ENCODE measurements at regions not wholly inside any gene's neighbourhood (a gene's known extent, or its start where the extent isn't known, plus 50 kb on each side); places are given as distances from the start of the nearest gene placed in this dataset.
"Not testable (repeated sequence)": the region's sequence is repeated elsewhere in the genome, so short reads cannot be mapped to it uniquely, and the experiment has no call there.

- Histone ChIP-seq H3K9me3 (ENCODE audit: insufficient read depth, low read length) (no peaks in the 10 kb centered on the region; the same call in 1 of the 2 replicates), H3K4me3 (ENCODE audit: insufficient read length, low read depth) (no peak overlapping the region), H3K4me1 (ENCODE audit: insufficient read depth, insufficient read length) (no peaks in the 10 kb centered on the region), H3K9ac (ENCODE audit: insufficient read length, low read depth) (no peak overlapping the region), H3K27me3 (ENCODE audit: insufficient read depth, insufficient read length) (no peaks in the 10 kb centered on the region), H3K36me3 (ENCODE audit: insufficient read depth, insufficient read length, low read length) (no peaks in the 10 kb centered on the region)
- DNase-seq (ENCODE audit: low read depth, low spot score), result no peak
- TF ChIP-seq ZNF274 (IDR thresholded peaks at IDR 0.05; ENCODE audit: low read depth, low read length), result no peak
- no peak for TF ChIP-seq SUZ12 (IDR thresholded peaks at IDR 0.05; ENCODE audit: extremely low read depth, insufficient read depth, insufficient read length)
- TF ChIP-seq YY1 (IDR thresholded peaks at IDR 0.05; ENCODE audit: insufficient read depth, insufficient read length), result no peak
Measured at GRCh38 chr14:71451501-71451900, 480.7 kb upstream of the RGS6 start.

- H3K9ac ChIP-seq (ENCODE audit: insufficient read length, low read depth), result no peak overlapping the region
- no peaks in the 10 kb centered on the region for H3K36me3 ChIP-seq (ENCODE audit: insufficient read depth, insufficient read length, low read length)
Measured at GRCh38 chr14:71452539-71452938, 479.7 kb upstream of the RGS6 start.

GRCh38 chr14:71452987-71453386 is 479.2 kb upstream of the RGS6 start:
- TF ChIP-seq YY1 (IDR thresholded peaks at IDR 0.05; ENCODE audit: insufficient read depth, insufficient read length) (no peak), ZNF274 (IDR thresholded peaks at IDR 0.05; ENCODE audit: low read depth, low read length) (no peak), SUZ12 (IDR thresholded peaks at IDR 0.05; ENCODE audit: extremely low read depth, insufficient read depth, insufficient read length) (no peak)
- DNase-seq (ENCODE audit: low read depth, low spot score), result no peak
- no peaks in the 10 kb centered on the region for H3K4me1 ChIP-seq (ENCODE audit: insufficient read depth, insufficient read length)
- H3K9me3 ChIP-seq (ENCODE audit: insufficient read depth, low read length), result no peaks in the 10 kb centered on the region; the same call in 1 of the 2 replicates
- no peaks in the 10 kb centered on the region for H3K36me3 ChIP-seq (ENCODE audit: insufficient read depth, insufficient read length, low read length)
- H3K9ac ChIP-seq (ENCODE audit: insufficient read length, low read depth), result no peak overlapping the region
- H3K27me3 ChIP-seq (ENCODE audit: insufficient read depth, insufficient read length), result no peaks in the 10 kb centered on the region
- H3K4me3 ChIP-seq (ENCODE audit: insufficient read length, low read depth), result no peak overlapping the region

More at GRCh38 chr14:71452539-71452938, 479.7 kb upstream of the RGS6 start:
- TF ChIP-seq ZNF274 (IDR thresholded peaks at IDR 0.05; ENCODE audit: low read depth, low read length), result no peak
- no peak for TF ChIP-seq YY1 (IDR thresholded peaks at IDR 0.05; ENCODE audit: insufficient read depth, insufficient read length)
- no peak for TF ChIP-seq SUZ12 (IDR thresholded peaks at IDR 0.05; ENCODE audit: extremely low read depth, insufficient read depth, insufficient read length)
- no peaks in the 10 kb centered on the region for H3K4me1 ChIP-seq (ENCODE audit: insufficient read depth, insufficient read length)
- no peaks in the 10 kb centered on the region for H3K27me3 ChIP-seq (ENCODE audit: insufficient read depth, insufficient read length)
- DNase-seq (ENCODE audit: low read depth, low spot score), result no peak
- H3K4me3 ChIP-seq (ENCODE audit: insufficient read length, low read depth), result no peak overlapping the region
- H3K9me3 ChIP-seq (ENCODE audit: insufficient read depth, low read length), result no peaks in the 10 kb centered on the region; the same call in 1 of the 2 replicates

DNA sequence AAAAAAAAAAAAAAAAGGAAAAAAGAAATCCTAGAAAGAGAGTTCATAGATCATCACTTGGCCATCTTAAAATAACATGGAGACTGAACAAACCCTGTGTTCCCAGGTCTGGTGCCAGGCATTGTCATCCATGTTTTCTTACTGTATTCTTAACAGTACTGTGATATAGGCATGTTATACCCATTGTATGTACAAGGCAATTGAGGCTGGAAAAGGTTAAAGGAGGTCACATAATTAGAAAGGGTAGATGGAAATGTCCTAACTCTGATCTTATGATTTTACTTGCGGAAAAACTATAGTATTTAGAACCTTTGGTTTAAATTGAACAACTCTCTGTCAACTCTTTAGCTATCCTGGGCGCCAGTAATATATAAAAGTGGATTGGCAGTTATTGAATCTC is 478.2 kb upstream of the RGS6 start:
- no peak overlapping the region for H3K4me3 ChIP-seq (ENCODE audit: insufficient read length, low read depth)
- no peaks in the 10 kb centered on the region; the same call in 1 of the 2 replicates for H3K9me3 ChIP-seq (ENCODE audit: insufficient read depth, low read length)
- no peaks in the 10 kb centered on the region for H3K27me3 ChIP-seq (ENCODE audit: insufficient read depth, insufficient read length)
- H3K9ac ChIP-seq (ENCODE audit: insufficient read length, low read depth), result no peak overlapping the region
- no peaks in the 10 kb centered on the region for H3K4me1 ChIP-seq (ENCODE audit: insufficient read depth, insufficient read length)
- TF ChIP-seq YY1 (IDR thresholded peaks at IDR 0.05; ENCODE audit: insufficient read depth, insufficient read length), result no peak
- TF ChIP-seq ZNF274 (IDR thresholded peaks at IDR 0.05; ENCODE audit: low read depth, low read length), result no peak
- no peak for TF ChIP-seq SUZ12 (IDR thresholded peaks at IDR 0.05; ENCODE audit: extremely low read depth, insufficient read depth, insufficient read length)
- DNase-seq (ENCODE audit: low read depth, low spot score), result no peak
- H3K36me3 ChIP-seq (ENCODE audit: insufficient read depth, insufficient read length, low read length), result no peaks in the 10 kb centered on the region

DNA sequence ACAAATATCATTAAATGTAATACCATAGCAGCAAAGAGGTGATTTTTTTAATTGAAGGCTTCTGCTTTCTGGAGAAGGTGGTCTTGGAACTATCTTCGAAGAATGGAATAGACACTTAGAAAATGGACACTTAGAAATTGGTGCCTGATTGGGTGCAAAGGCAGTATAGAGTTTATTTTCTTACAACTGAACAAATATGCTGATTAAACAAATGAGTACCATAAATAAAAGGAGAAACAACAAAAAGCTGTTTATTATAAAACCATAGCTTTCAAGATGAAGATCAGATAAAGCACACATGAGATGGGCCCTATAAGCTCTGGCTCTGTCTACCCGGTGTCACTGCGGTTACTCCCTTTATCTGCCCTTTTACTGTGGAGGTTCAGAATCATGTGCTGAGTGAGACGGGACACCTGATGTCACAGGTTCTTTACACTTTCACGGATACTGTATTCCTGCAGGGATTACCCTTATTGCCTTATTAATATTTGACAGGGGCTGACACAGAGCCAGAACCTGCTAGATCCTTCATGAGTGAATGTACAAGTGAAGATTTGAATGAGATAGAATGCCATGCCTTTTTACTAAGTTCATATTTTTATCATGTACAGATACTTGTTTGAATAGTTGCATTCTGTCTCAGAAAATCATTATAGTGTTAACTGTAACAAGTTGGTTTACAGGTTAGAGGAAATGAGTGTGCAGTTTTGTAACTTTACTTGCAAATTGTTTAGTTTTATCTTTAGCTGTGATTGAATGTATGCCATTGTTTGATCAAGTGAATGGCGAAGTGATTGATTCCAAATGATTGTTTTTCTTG is 477.5 kb upstream of the RGS6 start:
- no peaks in the 10 kb centered on the region; the same call in 1 of the 2 replicates for H3K9me3 ChIP-seq (ENCODE audit: insufficient read depth, low read length)
- no peak for DNase-seq (ENCODE audit: low read depth, low spot score)
- no peaks in the 10 kb centered on the region for H3K27me3 ChIP-seq (ENCODE audit: insufficient read depth, insufficient read length)
- H3K4me3 ChIP-seq (ENCODE audit: insufficient read length, low read depth), result no peak overlapping the region
- no peaks in the 10 kb centered on the region for H3K36me3 ChIP-seq (ENCODE audit: insufficient read depth, insufficient read length, low read length)
- no peaks in the 10 kb centered on the region for H3K4me1 ChIP-seq (ENCODE audit: insufficient read depth, insufficient read length)
- TF ChIP-seq SUZ12 (IDR thresholded peaks at IDR 0.05; ENCODE audit: extremely low read depth, insufficient read depth, insufficient read length), result no peak
- TF ChIP-seq YY1 (IDR thresholded peaks at IDR 0.05; ENCODE audit: insufficient read depth, insufficient read length), result no peak
- TF ChIP-seq ZNF274 (IDR thresholded peaks at IDR 0.05; ENCODE audit: low read depth, low read length), result no peak
- no peak overlapping the region for H3K9ac ChIP-seq (ENCODE audit: insufficient read length, low read depth)

GRCh38 chr14:71460091-71460490 is 472.1 kb upstream of the RGS6 start:
- H3K4me1 ChIP-seq (ENCODE audit: insufficient read depth, insufficient read length), result no peaks in the 10 kb centered on the region
- DNase-seq (ENCODE audit: low read depth, low spot score), result no peak
- H3K9ac ChIP-seq (ENCODE audit: insufficient read length, low read depth), result no peak overlapping the region
- peaks cover 6% of the 10 kb centered on the region; the same call in 1 of the 2 replicates for H3K9me3 ChIP-seq (ENCODE audit: insufficient read depth, low read length)
- no peak overlapping the region for H3K4me3 ChIP-seq (ENCODE audit: insufficient read length, low read depth)
- H3K36me3 ChIP-seq (ENCODE audit: insufficient read depth, insufficient read length, low read length), result no peaks in the 10 kb centered on the region
- no peak for TF ChIP-seq YY1 (IDR thresholded peaks at IDR 0.05; ENCODE audit: insufficient read depth, insufficient read length)
- no peaks in the 10 kb centered on the region for H3K27me3 ChIP-seq (ENCODE audit: insufficient read depth, insufficient read length)

DNA sequence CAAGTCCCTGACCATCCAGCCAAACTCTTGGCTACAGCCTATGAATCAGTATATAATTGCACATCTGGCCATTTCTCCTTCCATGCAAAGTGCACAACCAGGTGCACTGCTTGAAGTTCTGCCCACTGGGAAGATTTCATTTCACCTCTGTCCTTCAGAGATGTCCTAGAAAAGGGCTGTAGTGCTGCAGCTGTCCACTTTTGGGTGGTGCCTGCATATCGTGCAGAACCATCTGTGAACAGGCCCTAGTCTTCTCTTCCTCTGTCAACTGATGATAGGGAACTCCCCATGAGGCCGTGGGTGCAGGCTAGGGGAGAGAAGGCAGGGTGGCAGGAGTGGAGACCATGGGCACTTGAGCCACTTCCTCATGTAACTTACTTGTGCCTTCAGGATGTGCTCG is 470.6 kb upstream of the RGS6 start:
- not testable (repeated sequence) for DNase-seq (ENCODE audit: low read depth, low spot score); H3K9ac ChIP-seq (ENCODE audit: insufficient read length, low read depth); H3K4me3 ChIP-seq (ENCODE audit: insufficient read length, low read depth); H3K36me3 ChIP-seq (ENCODE audit: insufficient read depth, insufficient read length, low read length); H3K9me3 ChIP-seq (ENCODE audit: insufficient read depth, low read length); H3K27me3 ChIP-seq (ENCODE audit: insufficient read depth, insufficient read length); H3K4me1 ChIP-seq (ENCODE audit: insufficient read depth, insufficient read length)
